ENCODE measurements at regions not wholly inside any gene's neighbourhood (a gene's known extent, or its start where the extent isn't known, plus 50 kb on each side); places are given as distances from the start of the nearest gene placed in this dataset.

GRCh38 chr6:97870273-97870672 lies 587.3 kb upstream of the MMS22L start:
- TF ChIP-seq POLR2A (IDR thresholded peaks at IDR 0.05) (no peak), CTCF (IDR thresholded peaks at IDR 0.05) (no peak)
